GM12874 (cell line): ENCODE measurements at regions not wholly inside any gene's neighbourhood (a gene's known extent, or its start where the extent isn't known, plus 50 kb on each side); places are given as distances from the start of the nearest gene placed in this dataset.

Experiments
- CTCF ChIP-seq: IDR thresholded peaks from 2 replicates; pipeline ENCODE4 v1.5.1; 2011; ENCODE audit warnings: low read depth, mild to moderate bottlenecking, control low read depth, low read length, moderate library complexity; ENCODE audit not compliant: insufficient read depth

- TF ChIP-seq CTCF = no peak
Observed at GRCh38 chr6:78302411-78302810, 564.9 kb upstream of the IRAK1BP1 start.

- TF ChIP-seq CTCF = no peak
Observed at GRCh38 chr6:78308025-78308424, 559.3 kb upstream of the IRAK1BP1 start.

- TF ChIP-seq CTCF = no peak
Observed at GRCh38 chr6:78322068-78322845, 545.1 kb upstream of the IRAK1BP1 start.

GRCh38 chr6:78324213-78324612 is 543.1 kb upstream of the IRAK1BP1 start:
- no peak for TF ChIP-seq CTCF

GRCh38 chr6:78340755-78341154 is 526.6 kb upstream of the IRAK1BP1 start:
- no peak for TF ChIP-seq CTCF

- no peak for TF ChIP-seq CTCF
Observed at GRCh38 chr6:78345882-78346281, 521.5 kb upstream of the IRAK1BP1 start.

- no peak for TF ChIP-seq CTCF
Observed at GRCh38 chr6:78347191-78347916, 520.0 kb upstream of the IRAK1BP1 start.
